Stimulated activated CD4-positive, alpha-beta T cell treated with anti-CD3 and anti-CD28 coated beads, TNF-alpha, amount 100 ng/mL, for 4 hours (primary cell): ENCODE measurements at regions not wholly inside any gene's neighbourhood (a gene's known extent, or its start where the extent isn't known, plus 50 kb on each side); places are given as distances from the start of the nearest gene placed in this dataset.

Experiments
- DNase-seq, 3 experiments: peaks; one replicate each; pipeline ENCODE4 v3.0.0-alpha.2; 2020; ENCODE audit warnings: low read depth in 3 of 3

GRCh38 chr5:2206293-2207108 is 323.8 kb upstream of the IRX4 start:
- no peak for DNase-seq

GRCh38 chr5:2205596-2206226 is 323.0 kb upstream of the IRX4 start:
- DNase-seq, result no peak

GRCh38 chr5:2205185-2205585 is 322.5 kb upstream of the IRX4 start:
- DNase-seq, result no peak

GRCh38 chr5:2204366-2205184 is 321.9 kb upstream of the IRX4 start:
- DNase-seq, result no peak

GRCh38 chr5:2203774-2204173 is 321.0 kb upstream of the IRX4 start:
- no peak for DNase-seq

- DNase-seq, result no peak
These were observed 319.1 kb upstream of the IRX4 start for GRCh38 chr5:2201832-2202231.

GRCh38 chr5:2201421-2201820 is 318.7 kb upstream of the IRX4 start:
- no peak for DNase-seq

- no peak for DNase-seq
These were observed 318.3 kb upstream of the IRX4 start for GRCh38 chr5:2201011-2201410.

- DNase-seq, result no peak
These were observed 317.7 kb upstream of the IRX4 start for GRCh38 chr5:2200261-2200950.

- no peak for DNase-seq
These were observed 317.0 kb upstream of the IRX4 start for GRCh38 chr5:2199697-2200096.

GRCh38 chr5:2196989-2197619 is 314.4 kb upstream of the IRX4 start:
- DNase-seq, result no peak

GRCh38 chr5:2196416-2196815 is 313.7 kb upstream of the IRX4 start:
- no peak for DNase-seq

GRCh38 chr5:2194949-2195348 is 312.2 kb upstream of the IRX4 start:
- no peak for DNase-seq

GRCh38 chr5:2194236-2194555 is 311.5 kb upstream of the IRX4 start:
- no peak for DNase-seq

- DNase-seq, result no peak
These were observed 311.0 kb upstream of the IRX4 start for GRCh38 chr5:2193542-2194235.

GRCh38 chr5:2193142-2193541 is 310.4 kb upstream of the IRX4 start:
- DNase-seq, result no peak

GRCh38 chr5:2192496-2192895 is 309.8 kb upstream of the IRX4 start:
- DNase-seq, result no peak

GRCh38 chr5:2191972-2192371 is 309.2 kb upstream of the IRX4 start:
- DNase-seq, result no peak

GRCh38 chr5:2190549-2190948 is 307.8 kb upstream of the IRX4 start:
- DNase-seq, result no peak

GRCh38 chr5:2188661-2189060 is 305.9 kb upstream of the IRX4 start:
- DNase-seq, result no peak

- no peak for DNase-seq
These were observed 305.4 kb upstream of the IRX4 start for GRCh38 chr5:2188137-2188536.
